H9 (cell line): ENCODE measurements at regions not wholly inside any gene's neighbourhood (a gene's known extent, or its start where the extent isn't known, plus 50 kb on each side); places are given as distances from the start of the nearest gene placed in this dataset.

ENCODE experiments used
- DNase-seq: peaks from one replicate; pipeline ENCODE4 v3.0.0-alpha.2; 2017
- H2AFZ ChIP-seq: one replicate; pipeline ENCODE4 v1.6.1; 2013; ENCODE audit warnings: mild to moderate bottlenecking, low read length, control low read depth, moderate library complexity
- H2AK5ac ChIP-seq: 2 replicates; pipeline ENCODE4 v1.6.1; 2013; ENCODE audit warnings: low read length, control low read depth, mixed read lengths; ENCODE audit not compliant: insufficient read length
- H2BK120ac ChIP-seq: one replicate; pipeline ENCODE4 v1.6.1; 2013; ENCODE audit warnings: low read depth, mild to moderate bottlenecking, low read length, control low read depth, inconsistent platforms; ENCODE audit not compliant: poor library complexity, severe bottlenecking
- H2BK12ac ChIP-seq: 2 replicates; pipeline ENCODE4 v1.6.1; 2013; ENCODE audit warnings: low read length, control low read depth, mixed read lengths, low read depth; ENCODE audit not compliant: insufficient read length
- H2BK15ac ChIP-seq: 2 replicates; pipeline ENCODE4 v1.6.1; 2013; ENCODE audit warnings: low read depth, low read length, control low read depth
- H2BK20ac ChIP-seq: one replicate; pipeline ENCODE4 v1.6.1; 2013; ENCODE audit warnings: low read depth, mild to moderate bottlenecking, low read length, control low read depth, inconsistent platforms; ENCODE audit not compliant: poor library complexity, severe bottlenecking
- H2BK5ac ChIP-seq: 2 replicates; pipeline ENCODE4 v1.6.1; 2013; ENCODE audit warnings: low read length, control low read depth, mixed read lengths; ENCODE audit not compliant: insufficient read length
- H3K14ac ChIP-seq: 2 replicates; pipeline ENCODE4 v1.6.1; 2013; ENCODE audit warnings: low read length, control low read depth; ENCODE audit not compliant: insufficient read depth
- H3K18ac ChIP-seq: 2 replicates; pipeline ENCODE4 v1.6.1; 2013; ENCODE audit warnings: low read depth, mild to moderate bottlenecking, mixed read lengths, low read length, control low read depth; ENCODE audit not compliant: insufficient read length
- H3K23ac ChIP-seq: 2 replicates; pipeline ENCODE4 v1.6.1; 2013; ENCODE audit warnings: low read length, control low read depth, mixed read lengths, low read depth; ENCODE audit not compliant: insufficient read length
- H3K23me2 ChIP-seq: 2 replicates; pipeline ENCODE4 v1.6.1; 2013; ENCODE audit warnings: low read depth, mild to moderate bottlenecking, mixed read lengths, low read length, control low read depth; ENCODE audit not compliant: insufficient read length, poor library complexity, severe bottlenecking
- H3K27ac ChIP-seq: 2 replicates; pipeline ENCODE4 v1.5.1; 2013; ENCODE audit warnings: low read length, control low read depth, mixed read lengths, low read depth; ENCODE audit not compliant: insufficient read length
- H3K27me3 ChIP-seq: 2 replicates; pipeline ENCODE4 v1.6.1; 2013; ENCODE audit warnings: low read length, control low read depth, inconsistent platforms; ENCODE audit not compliant: insufficient read depth
- H3K4ac ChIP-seq: 2 replicates; pipeline ENCODE4 v1.6.1; 2013; ENCODE audit warnings: low read depth, mild to moderate bottlenecking, control low read depth, inconsistent platforms, low read length, moderate library complexity
- H3K4me1 ChIP-seq: 2 replicates; pipeline ENCODE4 v1.6.1; 2013; ENCODE audit warnings: low read length, control low read depth, inconsistent platforms; ENCODE audit not compliant: insufficient read depth
- H3K4me2 ChIP-seq: 2 replicates; pipeline ENCODE4 v1.6.1; 2013; ENCODE audit warnings: low read length, control low read depth, mixed read lengths; ENCODE audit not compliant: insufficient read length, insufficient read depth
- H3K56ac ChIP-seq: 2 replicates; pipeline ENCODE4 v1.6.1; 2013; ENCODE audit warnings: low read depth, mild to moderate bottlenecking, mixed read lengths, low read length, control low read depth; ENCODE audit not compliant: insufficient read length
- H3K79me1 ChIP-seq: 2 replicates; pipeline ENCODE4 v1.6.1; 2013; ENCODE audit warnings: low read depth, mild to moderate bottlenecking, moderate library complexity, low read length, control low read depth, inconsistent platforms; ENCODE audit not compliant: insufficient read depth, poor library complexity, severe bottlenecking
- H3K79me2 ChIP-seq: 2 replicates; pipeline ENCODE4 v1.6.1; 2013; ENCODE audit warnings: low read length, control low read depth, inconsistent platforms; ENCODE audit not compliant: insufficient read depth
- H3K9ac ChIP-seq: 2 replicates; pipeline ENCODE4 v1.6.1; 2013; ENCODE audit warnings: low read length, control low read depth, mixed read lengths; ENCODE audit not compliant: insufficient read length; ENCODE audit errors: extremely low read depth
- H3K9me3 ChIP-seq: one replicate; pipeline ENCODE4 v1.6.1; 2013; ENCODE audit warnings: low read depth, low read length, inconsistent platforms; ENCODE audit not compliant: control insufficient read depth
- H3T11ph ChIP-seq: one replicate; pipeline ENCODE4 v1.6.1; 2013; ENCODE audit warnings: mild to moderate bottlenecking, low read length, control low read depth, inconsistent platforms
- H4K20me1 ChIP-seq: one replicate; pipeline ENCODE4 v1.6.1; 2013; ENCODE audit not compliant: control insufficient read depth, insufficient read length, insufficient read depth
- H4K5ac ChIP-seq: 2 replicates; pipeline ENCODE4 v1.6.1; 2013; ENCODE audit warnings: low read depth, mild to moderate bottlenecking, mixed read lengths, low read length, control low read depth; ENCODE audit not compliant: insufficient read length
- H4K8ac ChIP-seq: replicated peaks from 2 replicates; pipeline ENCODE4 v1.6.1; 2013; ENCODE audit warnings: low read length, control low read depth, mixed read lengths, low read depth; ENCODE audit not compliant: insufficient read length
- H4K91ac ChIP-seq: 2 replicates; pipeline ENCODE4 v1.6.1; 2013; ENCODE audit warnings: low read depth, mild to moderate bottlenecking, moderate library complexity, mixed read lengths, low read length, control low read depth; ENCODE audit not compliant: insufficient read length
- H3K27ac Mint-ChIP-seq, 3 experiments: 2 replicates in 2 of 3; 3 replicates in 1 of 3; pipeline ENCODE4 v1.8.0; 2020 to 2021; ENCODE audit warnings: mixed read lengths in 3 of 3, mild to moderate bottlenecking in 1 of 3, moderate library complexity in 1 of 3
- H3K27me3 Mint-ChIP-seq: 2 replicates; pipeline ENCODE4 v1.8.0; 2021; ENCODE audit warnings: low read depth, mild to moderate bottlenecking, moderate library complexity, mixed read lengths
- H3K36me3 Mint-ChIP-seq, 3 experiments: 2 replicates in 2 of 3; 3 replicates in 1 of 3; pipeline ENCODE4 v1.8.0; 2020 to 2021; ENCODE audit warnings: low read depth in 3 of 3, mixed read lengths in 3 of 3; ENCODE audit not compliant: insufficient read depth in 1 of 3
- H3K4me1 Mint-ChIP-seq, 2 experiments: 2 replicates each; pipeline ENCODE4 v1.8.0; 2020; ENCODE audit warnings: mixed read lengths in 2 of 2
- H3K4me3 Mint-ChIP-seq, 2 experiments: 2 replicates in 1 of 2; 3 replicates in 1 of 2; pipeline ENCODE4 v1.8.0; 2020 to 2021; ENCODE audit warnings: mild to moderate bottlenecking in 2 of 2, mixed read lengths in 2 of 2, moderate library complexity in 1 of 2
- H3K9me3 Mint-ChIP-seq, 2 experiments: 2 replicates in 1 of 2; 3 replicates in 1 of 2; pipeline ENCODE4 v1.8.0; 2020; ENCODE audit warnings: mild to moderate bottlenecking in 2 of 2, mixed read lengths in 2 of 2, moderate library complexity in 1 of 2
- WGBS: extraction: QIAGEN DNeasy Blood & Tissue Kit; methylation state at CpG from one replicate; pipeline ENCODE4 v1.1.7; 2013; ENCODE audit warnings: missing lambda C conversion rate, low lambda C conversion rate, mixed read lengths; ENCODE audit not compliant: insufficient read length; ENCODE audit errors: extremely low coverage; 5-methylcytosine and 5-hydroxymethylcytosine counted together
- TF ChIP-seq, protein P1 (sequence below): fragments of 200-600 bp; sonication (generic); conservative IDR thresholded peaks from 3 replicates; pipeline ENCODE4 v1.8.0; 2021; ENCODE audit warnings: antibody characterized with exemption, mild to moderate bottlenecking

DNA sequence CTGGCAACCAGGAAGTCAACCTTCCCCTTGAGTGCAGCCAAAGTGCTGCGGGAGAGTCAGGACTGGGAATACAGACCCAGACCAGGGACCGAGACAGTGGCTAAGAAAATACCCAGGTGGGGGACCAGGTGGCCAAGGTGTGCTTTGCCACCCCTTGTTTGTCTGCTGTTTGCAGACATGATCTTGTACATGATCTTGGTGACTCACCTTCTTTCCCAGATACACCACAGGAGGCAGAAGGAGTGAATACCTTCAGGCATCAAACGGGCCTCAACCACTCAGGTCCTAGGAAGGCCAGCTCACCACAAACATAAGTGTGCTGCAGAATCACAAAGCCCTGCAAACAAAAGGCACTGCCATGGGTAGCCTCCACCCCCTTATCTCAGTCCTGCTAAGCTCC lies 62.0 kb downstream of the CNGA2 start:
- no peaks in the 10 kb centered on the region; the same call in 1 of the 2 replicates for H3K79me2 ChIP-seq
- H3K27me3 ChIP-seq: no peaks in the 10 kb centered on the region
- H2AFZ ChIP-seq: no peak overlapping the region
- no peak overlapping the region for H3K4me3 Mint-ChIP-seq
- H3K36me3 Mint-ChIP-seq: peaks cover 7 to 9% (median 8%) of the 10 kb centered on the region in 3 experiments
- H3K4ac ChIP-seq: no peak overlapping the region
- no peaks in the 10 kb centered on the region for H3K4me1 ChIP-seq
- H4K8ac ChIP-seq: no peak overlapping the region
- H2BK20ac ChIP-seq: no peak overlapping the region
- no peak overlapping the region for H3K18ac ChIP-seq
- no peak overlapping the region for H3K9ac ChIP-seq
- H2AK5ac ChIP-seq: no peak overlapping the region
- H3K4me2 ChIP-seq: no peak overlapping the region
- TF ChIP-seq, protein P1, sequence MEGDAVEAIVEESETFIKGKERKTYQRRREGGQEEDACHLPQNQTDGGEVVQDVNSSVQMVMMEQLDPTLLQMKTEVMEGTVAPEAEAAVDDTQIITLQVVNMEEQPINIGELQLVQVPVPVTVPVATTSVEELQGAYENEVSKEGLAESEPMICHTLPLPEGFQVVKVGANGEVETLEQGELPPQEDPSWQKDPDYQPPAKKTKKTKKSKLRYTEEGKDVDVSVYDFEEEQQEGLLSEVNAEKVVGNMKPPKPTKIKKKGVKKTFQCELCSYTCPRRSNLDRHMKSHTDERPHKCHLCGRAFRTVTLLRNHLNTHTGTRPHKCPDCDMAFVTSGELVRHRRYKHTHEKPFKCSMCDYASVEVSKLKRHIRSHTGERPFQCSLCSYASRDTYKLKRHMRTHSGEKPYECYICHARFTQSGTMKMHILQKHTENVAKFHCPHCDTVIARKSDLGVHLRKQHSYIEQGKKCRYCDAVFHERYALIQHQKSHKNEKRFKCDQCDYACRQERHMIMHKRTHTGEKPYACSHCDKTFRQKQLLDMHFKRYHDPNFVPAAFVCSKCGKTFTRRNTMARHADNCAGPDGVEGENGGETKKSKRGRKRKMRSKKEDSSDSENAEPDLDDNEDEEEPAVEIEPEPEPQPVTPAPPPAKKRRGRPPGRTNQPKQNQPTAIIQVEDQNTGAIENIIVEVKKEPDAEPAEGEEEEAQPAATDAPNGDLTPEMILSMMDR: no peak
- peaks cover 78 to 88% of the 10 kb centered on the region in 2 experiments for H3K9me3 Mint-ChIP-seq
- H3K56ac ChIP-seq: no peak overlapping the region
- no peaks in the 10 kb centered on the region for H3K23me2 ChIP-seq
- no peak overlapping the region for H2BK15ac ChIP-seq
- no peak overlapping the region for H4K91ac ChIP-seq
- no peaks in the 10 kb centered on the region for H4K20me1 ChIP-seq
- H2BK120ac ChIP-seq: no peak overlapping the region
- H3K79me1 ChIP-seq: no peaks in the 10 kb centered on the region
- H3K23ac ChIP-seq: no peak overlapping the region
- no peak overlapping the region for H2BK12ac ChIP-seq
- no peak for DNase-seq
- H3K4me1 Mint-ChIP-seq: no peaks in the 10 kb centered on the region
- H3K27ac ChIP-seq: no peak overlapping the region
- peaks cover 83% of the 10 kb centered on the region for H3K9me3 ChIP-seq
- no CpG with 5 or more reads among the region's 3 CpGs for WGBS
- H3K27ac Mint-ChIP-seq: no peak overlapping the region
- no peak overlapping the region for H2BK5ac ChIP-seq
- H3K14ac ChIP-seq: no peak overlapping the region
- H3K27me3 Mint-ChIP-seq: peaks cover 7% of the 10 kb centered on the region
- H4K5ac ChIP-seq: no peak overlapping the region
- H3T11ph ChIP-seq: no peak overlapping the region
